GM10266 (cell line): ENCODE measurements at regions not wholly inside any gene's neighbourhood (a gene's known extent, or its start where the extent isn't known, plus 50 kb on each side); places are given as distances from the start of the nearest gene placed in this dataset.

Experiments used
- DNase-seq: peaks from one replicate; pipeline ENCODE4 v3.0.0; 2012; ENCODE audit errors: extremely low spot score
- CTCF ChIP-seq: IDR thresholded peaks from 2 replicates; pipeline ENCODE4 v1.5.1; 2012; ENCODE audit warnings: mild to moderate bottlenecking, low read depth; ENCODE audit not compliant: control insufficient read depth, insufficient read depth; ENCODE audit errors: missing control alignments

GRCh38 chr12:107365703-107366102 is 272.4 kb upstream of the CRY1 start:
- TF ChIP-seq CTCF = no peak
- no peak for DNase-seq

- no peak for TF ChIP-seq CTCF
- DNase-seq = no peak
Observed at GRCh38 chr12:107366322-107366721, 273.0 kb upstream of the CRY1 start.

- no peak for DNase-seq
- no peak for TF ChIP-seq CTCF
Observed at GRCh38 chr12:107368586-107368985, 275.2 kb upstream of the CRY1 start.

GRCh38 chr12:107369006-107369405 is 275.7 kb upstream of the CRY1 start:
- no peak for DNase-seq
- no peak for TF ChIP-seq CTCF

- TF ChIP-seq CTCF = no peak
- DNase-seq = no peak
Observed at GRCh38 chr12:107369679-107370078, 276.3 kb upstream of the CRY1 start.

- no peak for TF ChIP-seq CTCF
- DNase-seq = no peak
Observed at GRCh38 chr12:107372229-107372658, 278.9 kb upstream of the CRY1 start.

- DNase-seq = no peak
Observed at GRCh38 chr12:107373238-107373809, 280.0 kb upstream of the CRY1 start.

More at GRCh38 chr12:107373238-107373809, 280.0 kb upstream of the CRY1 start:
- TF ChIP-seq CTCF = no peak
